Fibroblast of mammary gland (primary cell): ENCODE measurements at regions not wholly inside any gene's neighbourhood (a gene's known extent, or its start where the extent isn't known, plus 50 kb on each side); places are given as distances from the start of the nearest gene placed in this dataset.

Source experiments
- DNase-seq: peaks from one replicate; pipeline ENCODE4 v3.0.0-alpha.2; 2010; ENCODE audit warnings: low read depth
- H3K4me3 ChIP-seq: 2 replicates; pipeline ENCODE4 v1.5.1; 2011; ENCODE audit warnings: low read depth, mild to moderate bottlenecking, low read length, moderate library complexity; ENCODE audit not compliant: control insufficient read depth
- CTCF ChIP-seq: conservative IDR thresholded peaks from 2 replicates; pipeline ENCODE4 v1.5.1; 2011; ENCODE audit warnings: low read depth, low read length, inconsistent platforms; ENCODE audit not compliant: control insufficient read depth, insufficient read depth

GRCh38 chr6:12482386-12483375, 192.5 kb downstream of the EDN1 start:
- H3K4me3 ChIP-seq, result no peak overlapping the region
- peak; percentile 15 for TF ChIP-seq CTCF
- no peak for DNase-seq

GRCh38 chr6:12483712-12484111, 193.6 kb downstream of the EDN1 start:
- no peak for TF ChIP-seq CTCF
- DNase-seq, result peak; percentile 90
- no peak overlapping the region for H3K4me3 ChIP-seq

- DNase-seq, result no peak
These were observed 194.4 kb downstream of the EDN1 start for GRCh38 chr6:12484519-12484918.

GRCh38 chr6:12485226-12485764, 195.1 kb downstream of the EDN1 start:
- DNase-seq, result no peak
- no peak overlapping the region for H3K4me3 ChIP-seq
- no peak for TF ChIP-seq CTCF

More at GRCh38 chr6:12484519-12484918, 194.4 kb downstream of the EDN1 start:
- H3K4me3 ChIP-seq, result no peak overlapping the region
- TF ChIP-seq CTCF, result no peak

GRCh38 chr6:12485837-12486236, 195.7 kb downstream of the EDN1 start:
- TF ChIP-seq CTCF, result no peak
- no peak overlapping the region for H3K4me3 ChIP-seq
- DNase-seq, result no peak

GRCh38 chr6:12490351-12490903, 200.3 kb downstream of the EDN1 start:
- peak; percentile 17 for DNase-seq
- no peak for TF ChIP-seq CTCF
- H3K4me3 ChIP-seq, result no peak overlapping the region
